Uterus (tissue), 2 donors: ENCODE measurements at regions not wholly inside any gene's neighbourhood (a gene's known extent, or its start where the extent isn't known, plus 50 kb on each side); places are given as distances from the start of the nearest gene placed in this dataset.

Source experiments
- POLR2A ChIP-seq, 2 donors: fragments of 450-650 bp; IDR thresholded peaks; one replicate each; pipeline ENCODE4 v1.6.1; 2016; ENCODE audit warnings: antibody characterized with exemption in 2 of 2, mild to moderate bottlenecking in 1 of 2, moderate library complexity in 1 of 2
- TF ChIP-seq, protein P1 (sequence below), 4 experiments: fragments of 200-600 bp in 2 of 4; fragments of 450-650 bp in 2 of 4; sonication (generic) in 2 of 4; IDR thresholded peaks; one replicate each; pipeline ENCODE4 v1.5.1; 2016 to 2019; ENCODE audit warnings: antibody characterized with exemption in 4 of 4, mild to moderate bottlenecking in 2 of 4, moderate library complexity in 1 of 4

DNA sequence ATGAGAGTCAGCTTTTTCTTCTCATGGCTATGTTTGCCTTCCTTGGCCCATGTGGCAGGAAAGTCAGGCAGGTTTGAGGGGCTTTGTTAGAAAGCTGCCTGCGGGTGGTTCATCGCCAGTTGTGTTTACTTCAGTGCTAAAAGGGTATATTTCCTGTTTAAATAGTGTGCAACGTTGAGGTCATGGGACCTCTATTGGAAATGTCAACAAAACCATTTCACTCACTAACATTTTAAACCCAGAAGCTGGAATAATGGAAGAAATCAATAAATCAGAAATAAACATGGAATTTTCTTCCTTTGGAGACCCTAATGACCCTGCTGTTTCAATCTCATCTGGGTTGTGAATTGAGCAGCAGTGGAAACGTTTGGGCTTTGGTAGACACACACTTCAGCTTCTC, 185.8 kb downstream of the ANKRD50 start:
- TF ChIP-seq, protein P1, sequence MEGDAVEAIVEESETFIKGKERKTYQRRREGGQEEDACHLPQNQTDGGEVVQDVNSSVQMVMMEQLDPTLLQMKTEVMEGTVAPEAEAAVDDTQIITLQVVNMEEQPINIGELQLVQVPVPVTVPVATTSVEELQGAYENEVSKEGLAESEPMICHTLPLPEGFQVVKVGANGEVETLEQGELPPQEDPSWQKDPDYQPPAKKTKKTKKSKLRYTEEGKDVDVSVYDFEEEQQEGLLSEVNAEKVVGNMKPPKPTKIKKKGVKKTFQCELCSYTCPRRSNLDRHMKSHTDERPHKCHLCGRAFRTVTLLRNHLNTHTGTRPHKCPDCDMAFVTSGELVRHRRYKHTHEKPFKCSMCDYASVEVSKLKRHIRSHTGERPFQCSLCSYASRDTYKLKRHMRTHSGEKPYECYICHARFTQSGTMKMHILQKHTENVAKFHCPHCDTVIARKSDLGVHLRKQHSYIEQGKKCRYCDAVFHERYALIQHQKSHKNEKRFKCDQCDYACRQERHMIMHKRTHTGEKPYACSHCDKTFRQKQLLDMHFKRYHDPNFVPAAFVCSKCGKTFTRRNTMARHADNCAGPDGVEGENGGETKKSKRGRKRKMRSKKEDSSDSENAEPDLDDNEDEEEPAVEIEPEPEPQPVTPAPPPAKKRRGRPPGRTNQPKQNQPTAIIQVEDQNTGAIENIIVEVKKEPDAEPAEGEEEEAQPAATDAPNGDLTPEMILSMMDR (IDR thresholded peaks at IDR 0.05): no peak
- TF ChIP-seq POLR2A (IDR thresholded peaks at IDR 0.05): no peak
